Right lobe of liver (tissue), 6 donors: ENCODE measurements at regions not wholly inside any gene's neighbourhood (a gene's known extent, or its start where the extent isn't known, plus 50 kb on each side); places are given as distances from the start of the nearest gene placed in this dataset.

Experiments
- ATAC-seq, 4 donors: fragments of 200-7000 bp; cut with Tn5 transposase; one replicate each; pipeline ENCODE4 v1.9.1; 2020; ENCODE audit warnings: mild to moderate bottlenecking in 4 of 4, moderate library complexity in 4 of 4
- DNase-seq, 3 donors: peaks; one replicate each; pipeline ENCODE4 v3.0.0-alpha.2; 2020
- H3K27ac ChIP-seq, 3 donors: fragments of 200-600 bp; one replicate each; pipeline ENCODE4 v1.8.0; 2022
- H3K27me3 ChIP-seq, 2 donors: fragments of 200-600 bp; one replicate each; pipeline ENCODE4 v1.8.0; 2022
- H3K36me3 ChIP-seq, 4 donors: fragments of 200-600 bp; sonication (generic) in 1 of 4; one replicate each; pipeline versions ENCODE4 v1.5.1 to v1.8.0; 2017 to 2022; ENCODE audit warnings: control low read depth in 1 of 4
- H3K4me1 ChIP-seq, 4 donors: fragments of 200-600 bp; sonication (generic) in 1 of 4; one replicate each; pipeline versions ENCODE4 v1.5.1 to v1.8.0; 2017 to 2022; ENCODE audit warnings: control low read depth in 1 of 4
- H3K4me3 ChIP-seq, 3 donors: fragments of 200-600 bp; one replicate each; pipeline ENCODE4 v1.8.0; 2022
- H3K9me3 ChIP-seq, 4 donors: fragments of 200-600 bp; sonication (generic) in 1 of 4; one replicate each; pipeline versions ENCODE4 v1.5.1 to v1.8.0; 2017 to 2022; ENCODE audit warnings: control low read depth in 1 of 4
- POLR2A ChIP-seq: fragments of 450-650 bp; IDR thresholded peaks from one replicate; pipeline ENCODE4 v1.6.1; 2017; ENCODE audit warnings: antibody characterized with exemption, mild to moderate bottlenecking
- WGBS: methylation state at CpG from one replicate; pipeline ENCODE4 v1.1.6; 2018; ENCODE audit warnings: low coverage, low lambda C conversion rate; ENCODE audit not compliant: insufficient coverage; ENCODE audit errors: missing lambda C conversion rate; 5-methylcytosine and 5-hydroxymethylcytosine counted together
- intact Hi-C, 2 donors: fragments of 100-400 bp; cut with DNase I; formaldehyde crosslinking; loops; one replicate each; pipeline versions ENCODE4 v1.11.2 to v1.14.1; 2022
- TF ChIP-seq, protein P1 (sequence below), 4 donors: fragments of 200-600 bp in 3 of 4; fragments of 450-650 bp in 1 of 4; IDR thresholded peaks; one replicate each; pipeline versions ENCODE4 v1.5.1 to v1.8.0; 2016 to 2022; ENCODE audit warnings: antibody characterized with exemption in 4 of 4, mild to moderate bottlenecking in 2 of 4
- donor health status: DM: no; HTN: yes; CAD: no.
- donor health status: DM: no; HTN: no; CAD: no.
- donor health status: DM: no; HTN: no; CAD: no.
- donor health status: DM: no; HTN: yes; CAD: no.
- donor health status: DM: no; HTN: yes; CAD: no.

DNA sequence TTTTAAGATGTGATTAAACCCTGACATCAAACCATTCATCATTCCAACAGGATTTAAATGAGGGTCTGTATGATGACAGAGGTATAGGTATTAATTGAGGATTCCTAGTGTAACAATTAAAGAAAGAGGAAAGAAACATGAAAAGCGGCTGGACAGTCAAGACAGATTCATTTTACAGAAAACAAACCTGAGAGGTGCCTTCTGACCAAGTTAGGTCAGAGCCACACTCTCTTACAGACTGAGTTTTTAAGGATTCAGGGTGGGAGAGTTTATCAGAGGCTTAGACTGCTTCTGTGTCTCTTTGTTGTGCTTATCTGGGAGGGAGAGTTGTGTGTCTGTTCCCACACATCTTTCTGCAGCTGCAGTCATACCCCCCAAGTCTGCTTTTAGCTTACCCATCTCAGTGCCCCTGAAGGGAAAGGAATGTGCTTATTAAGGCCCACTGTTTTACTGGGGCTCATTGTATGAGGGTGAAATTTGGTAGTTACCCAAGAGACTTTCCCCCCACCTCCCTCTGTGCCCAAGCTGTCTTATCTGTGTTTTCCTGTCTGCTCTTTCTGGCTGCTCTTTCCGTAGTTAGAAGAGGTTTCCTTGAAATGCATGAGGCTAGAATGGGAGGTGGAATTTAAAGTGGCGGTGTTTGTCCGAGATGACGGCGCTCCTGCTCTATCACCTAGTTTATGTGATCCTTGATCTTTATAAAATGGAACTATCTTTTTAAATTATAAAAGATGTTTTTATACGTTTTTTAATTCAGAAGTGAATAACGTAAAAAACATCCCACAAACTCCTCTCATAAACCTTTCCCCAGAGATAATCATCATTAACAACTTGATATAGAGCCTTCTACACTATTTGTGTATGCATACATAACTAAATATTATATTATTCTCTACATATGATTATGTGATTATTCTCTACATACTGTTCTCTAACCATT, 96.0 kb upstream of the TNFSF4 start:
- DNase-seq = no peak
- TF ChIP-seq, protein P1, sequence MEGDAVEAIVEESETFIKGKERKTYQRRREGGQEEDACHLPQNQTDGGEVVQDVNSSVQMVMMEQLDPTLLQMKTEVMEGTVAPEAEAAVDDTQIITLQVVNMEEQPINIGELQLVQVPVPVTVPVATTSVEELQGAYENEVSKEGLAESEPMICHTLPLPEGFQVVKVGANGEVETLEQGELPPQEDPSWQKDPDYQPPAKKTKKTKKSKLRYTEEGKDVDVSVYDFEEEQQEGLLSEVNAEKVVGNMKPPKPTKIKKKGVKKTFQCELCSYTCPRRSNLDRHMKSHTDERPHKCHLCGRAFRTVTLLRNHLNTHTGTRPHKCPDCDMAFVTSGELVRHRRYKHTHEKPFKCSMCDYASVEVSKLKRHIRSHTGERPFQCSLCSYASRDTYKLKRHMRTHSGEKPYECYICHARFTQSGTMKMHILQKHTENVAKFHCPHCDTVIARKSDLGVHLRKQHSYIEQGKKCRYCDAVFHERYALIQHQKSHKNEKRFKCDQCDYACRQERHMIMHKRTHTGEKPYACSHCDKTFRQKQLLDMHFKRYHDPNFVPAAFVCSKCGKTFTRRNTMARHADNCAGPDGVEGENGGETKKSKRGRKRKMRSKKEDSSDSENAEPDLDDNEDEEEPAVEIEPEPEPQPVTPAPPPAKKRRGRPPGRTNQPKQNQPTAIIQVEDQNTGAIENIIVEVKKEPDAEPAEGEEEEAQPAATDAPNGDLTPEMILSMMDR (IDR thresholded peaks at IDR 0.05) = no peak
- TF ChIP-seq POLR2A = no peak
- intact Hi-C loops = no loop called here

DNA sequence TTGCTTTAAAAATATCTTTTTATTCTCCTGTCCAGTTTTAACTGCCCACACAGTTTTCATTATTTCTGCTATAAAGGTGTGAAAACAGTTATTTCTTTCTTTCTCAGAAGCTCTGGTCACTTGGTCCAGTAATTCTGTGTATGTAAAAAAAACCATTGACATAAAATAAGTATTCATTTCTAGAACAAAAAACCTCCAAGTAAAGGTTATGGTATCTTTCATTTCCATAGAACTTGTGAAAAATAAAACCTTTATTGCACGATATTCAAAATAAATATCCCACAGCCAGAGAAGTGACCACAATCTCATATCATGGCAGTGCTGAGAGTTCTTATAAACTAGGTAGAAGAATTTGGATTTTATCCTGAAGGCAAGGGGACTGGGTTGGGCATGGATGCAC, 96.9 kb upstream of the TNFSF4 start:
- intact Hi-C loops = no loop called here

More for the DNA sequence above, 96.0 kb upstream of the TNFSF4 start:
- Histone ChIP-seq H3K27me3 (no peaks in the 10 kb centered on the region), H3K9me3 (no peaks in the 10 kb centered on the region), H3K36me3 (no peaks in the 10 kb centered on the region), H3K27ac (no peak overlapping the region), H3K4me1 (no peaks in the 10 kb centered on the region), H3K4me3 (no peak overlapping the region)
- WGBS = 62% methylated on average over 8 of the region's 8 CpGs
- no peak for ATAC-seq

DNA sequence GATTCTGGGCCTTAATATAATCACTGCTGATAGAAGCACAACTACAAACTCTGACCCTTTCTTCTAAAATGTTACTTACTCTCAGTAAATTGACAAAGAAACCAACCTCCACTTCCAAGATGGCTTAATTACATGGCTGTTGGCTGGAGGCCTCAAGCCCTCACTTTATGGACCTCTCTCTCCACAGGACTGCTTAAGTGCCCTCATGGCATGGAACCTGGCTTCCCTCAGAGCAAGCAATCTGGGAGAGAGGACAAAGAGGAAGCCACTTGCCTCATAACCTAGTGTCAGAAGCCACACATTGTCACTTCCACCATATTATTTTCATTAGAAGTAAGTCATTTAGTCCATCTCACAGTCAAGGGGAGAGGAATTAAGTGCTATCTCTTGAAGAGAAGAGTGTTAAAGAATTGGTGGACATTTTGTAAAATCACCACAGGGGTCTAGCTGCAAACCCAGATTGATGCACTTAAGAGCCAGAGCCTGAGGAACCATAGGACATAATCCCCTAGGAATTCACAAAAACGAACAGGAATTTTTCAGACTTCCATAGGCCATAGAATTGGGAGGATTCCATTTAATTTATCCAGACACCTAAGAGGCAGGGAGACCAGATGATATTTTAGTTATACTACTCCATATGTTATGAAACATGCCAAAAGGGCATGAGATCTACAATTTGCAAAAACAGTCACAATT, 97.5 kb upstream of the TNFSF4 start:
- no peak overlapping the region for H3K27ac ChIP-seq
- DNase-seq = no peak
- 60% methylated on average over 1 of the region's 1 CpG for WGBS
- TF ChIP-seq POLR2A = no peak
- TF ChIP-seq, protein P1 (IDR thresholded peaks at IDR 0.05) = no peak
- H3K36me3 ChIP-seq = no peaks in the 10 kb centered on the region
- H3K9me3 ChIP-seq = no peaks in the 10 kb centered on the region
- ATAC-seq = no peak
- no peaks in the 10 kb centered on the region for H3K27me3 ChIP-seq
- intact Hi-C loops = no loop called here
- H3K4me1 ChIP-seq = no peaks in the 10 kb centered on the region
- H3K4me3 ChIP-seq = no peak overlapping the region

More for the DNA sequence above, 96.9 kb upstream of the TNFSF4 start:
- Histone ChIP-seq H3K27me3 (no peaks in the 10 kb centered on the region), H3K4me1 (no peaks in the 10 kb centered on the region), H3K9me3 (no peaks in the 10 kb centered on the region), H3K27ac (no peak overlapping the region), H3K4me3 (no peak overlapping the region), H3K36me3 (no peaks in the 10 kb centered on the region)
- DNase-seq = no peak
- TF ChIP-seq POLR2A = no peak
- TF ChIP-seq, protein P1 (IDR thresholded peaks at IDR 0.05) = no peak
- WGBS = 76% methylated on average over 1 of the region's 1 CpG
- no peak for ATAC-seq

DNA sequence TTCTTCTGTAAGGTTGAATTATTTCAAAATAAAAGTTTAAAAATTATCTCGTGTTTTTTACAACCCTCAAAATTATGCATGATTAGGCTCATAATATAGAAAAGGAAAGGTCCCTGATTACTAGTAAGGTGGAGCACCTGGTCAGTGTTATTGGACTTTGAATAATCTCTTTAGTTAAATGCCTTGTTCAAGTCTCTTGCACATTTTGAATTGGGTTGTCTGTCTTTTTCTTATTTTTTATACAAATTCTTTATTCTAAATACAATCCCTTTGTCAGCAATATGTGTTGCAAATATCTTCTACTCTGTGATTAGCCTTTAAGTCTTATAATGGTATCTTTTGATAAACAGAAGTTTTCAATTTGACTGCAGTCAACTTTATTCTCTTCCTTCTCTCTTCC, 100.7 kb upstream of the TNFSF4 start:
- 53% methylated on average over 1 of the region's 1 CpG for WGBS
- intact Hi-C loops = no loop called here
- no peak for ATAC-seq

More for the DNA sequence above, 100.7 kb upstream of the TNFSF4 start:
- no peaks in the 10 kb centered on the region for H3K4me1 ChIP-seq
- H3K9me3 ChIP-seq = no peaks in the 10 kb centered on the region
- H3K27me3 ChIP-seq = no peaks in the 10 kb centered on the region
- DNase-seq = no peak
- H3K27ac ChIP-seq = no peak overlapping the region
- no peak overlapping the region for H3K4me3 ChIP-seq
- no peaks in the 10 kb centered on the region for H3K36me3 ChIP-seq
- TF ChIP-seq, protein P1 (IDR thresholded peaks at IDR 0.05) = no peak
- TF ChIP-seq POLR2A = no peak
